NCI-H2107 (cell line): ENCODE measurements at regions not wholly inside any gene's neighbourhood (a gene's known extent, or its start where the extent isn't known, plus 50 kb on each side); places are given as distances from the start of the nearest gene placed in this dataset.

Source experiments
- DNase-seq: peaks from one replicate; lab custom pipeline; 2025; lab: John Stamatoyannopoulos, UW

- DNase-seq, result no peak
Observed at GRCh38 chr14:38517426-38517825, 261.5 kb upstream of the CLEC14A start.

DNA sequence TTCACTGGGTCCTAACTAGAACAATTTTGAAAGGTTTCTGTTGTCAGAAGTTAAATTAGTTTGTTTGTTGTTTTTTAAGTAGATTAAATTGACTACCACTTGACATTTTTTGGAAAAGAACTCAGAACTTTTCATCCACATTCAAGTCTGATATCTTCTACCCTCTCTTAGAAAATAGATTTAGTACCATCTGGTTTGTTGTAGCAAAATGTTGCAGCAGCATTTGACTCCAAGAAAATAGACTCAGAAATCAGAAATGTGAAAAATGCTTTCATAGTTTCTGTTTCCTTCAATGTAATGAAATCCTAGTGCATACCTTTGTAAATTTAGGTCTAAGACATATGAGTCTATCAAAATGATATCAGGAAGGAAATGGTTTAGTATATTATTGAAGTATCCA, 256.3 kb upstream of the CLEC14A start:
- DNase-seq, result no peak

DNA sequence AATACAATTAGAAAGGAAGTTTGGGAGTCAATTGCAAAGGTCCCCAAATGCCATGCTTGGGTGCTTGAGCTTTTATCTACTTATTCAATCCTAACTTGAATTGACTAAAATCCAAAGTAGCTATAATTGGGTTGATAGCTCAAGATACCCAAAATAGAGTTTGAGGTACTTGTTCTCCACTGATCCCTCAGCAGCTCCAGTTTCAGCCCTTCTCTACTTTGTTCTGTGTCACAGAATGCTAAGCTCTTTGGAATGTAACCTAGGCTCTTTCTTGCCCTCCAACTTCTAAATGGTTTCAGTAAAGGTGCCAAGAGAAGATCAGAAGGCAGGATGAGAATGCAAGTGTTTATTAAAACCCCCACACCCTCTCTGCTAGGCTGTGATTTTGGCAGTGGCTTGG, 251.4 kb upstream of the CLEC14A start:
- DNase-seq, result no peak

DNA sequence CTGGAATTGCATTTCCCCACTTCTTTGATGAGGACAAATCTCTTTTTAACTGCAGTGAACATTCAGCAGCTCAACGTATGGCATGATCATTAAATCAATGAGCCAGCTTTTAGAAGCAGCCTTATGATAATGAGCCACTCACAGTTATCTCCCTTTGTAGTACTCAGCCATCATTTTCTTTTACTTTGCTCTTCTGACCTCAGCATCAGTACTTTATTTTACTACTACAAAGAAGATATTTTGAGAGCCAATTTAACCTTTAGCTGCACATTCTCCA, 250.0 kb upstream of the CLEC14A start:
- no peak for DNase-seq

DNA sequence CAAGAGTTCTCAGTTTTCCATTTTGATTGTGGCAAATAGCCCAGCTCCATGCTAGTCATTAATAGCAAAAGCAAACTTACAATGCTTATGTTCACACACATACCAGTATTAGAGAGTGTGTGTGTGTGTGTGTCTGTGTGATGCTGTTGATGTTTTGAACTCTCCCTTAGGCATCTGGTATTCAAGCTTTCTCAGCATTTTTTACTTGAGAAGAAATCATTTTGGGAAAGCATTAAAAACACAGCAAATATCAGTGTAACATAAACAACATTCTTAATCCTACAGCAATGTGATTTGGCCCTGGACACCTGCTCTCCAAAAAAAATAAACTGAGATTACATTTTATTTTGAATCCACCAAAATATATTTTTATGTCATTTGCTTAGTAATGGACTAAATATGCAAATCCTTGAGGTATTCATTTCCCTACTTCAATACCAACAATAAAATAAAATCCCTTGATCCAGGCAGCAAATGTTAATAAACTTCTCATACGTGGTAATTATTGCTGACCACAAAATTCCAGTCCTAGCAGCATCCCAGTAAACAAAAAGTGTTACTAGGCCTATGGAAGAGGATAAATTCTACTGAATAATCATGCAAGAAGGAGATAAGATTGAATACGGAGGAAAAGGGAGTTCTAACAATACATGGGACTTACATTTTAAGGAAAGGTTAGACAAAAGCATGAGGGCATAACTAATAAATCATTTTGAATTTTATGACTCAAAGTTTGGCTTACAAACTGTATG, 249.5 kb upstream of the CLEC14A start:
- no peak for DNase-seq

- no peak for DNase-seq
Observed at GRCh38 chr14:38504175-38504574, 248.3 kb upstream of the CLEC14A start.

DNA sequence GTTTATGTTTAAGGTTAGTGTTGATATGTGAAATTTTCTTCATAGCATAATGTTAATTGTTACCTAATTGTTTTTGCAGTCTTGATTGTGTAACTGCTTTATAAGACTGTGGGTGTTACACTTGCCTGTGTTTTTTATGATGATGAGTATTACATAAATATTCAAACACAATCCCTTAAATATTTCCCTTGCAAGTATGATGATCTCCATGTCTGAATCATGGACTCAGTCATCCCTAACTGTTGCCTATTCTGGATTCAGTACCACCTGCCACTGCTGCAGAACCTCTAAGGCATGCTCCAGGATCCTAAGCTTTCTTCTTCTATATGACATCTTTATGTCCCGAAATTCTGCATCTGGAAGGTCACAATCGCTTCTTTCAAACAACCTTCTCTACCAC, 246.3 kb upstream of the CLEC14A start:
- DNase-seq, result no peak

- DNase-seq, result no peak
Observed at GRCh38 chr14:38500125-38500524, 244.2 kb upstream of the CLEC14A start.

DNA sequence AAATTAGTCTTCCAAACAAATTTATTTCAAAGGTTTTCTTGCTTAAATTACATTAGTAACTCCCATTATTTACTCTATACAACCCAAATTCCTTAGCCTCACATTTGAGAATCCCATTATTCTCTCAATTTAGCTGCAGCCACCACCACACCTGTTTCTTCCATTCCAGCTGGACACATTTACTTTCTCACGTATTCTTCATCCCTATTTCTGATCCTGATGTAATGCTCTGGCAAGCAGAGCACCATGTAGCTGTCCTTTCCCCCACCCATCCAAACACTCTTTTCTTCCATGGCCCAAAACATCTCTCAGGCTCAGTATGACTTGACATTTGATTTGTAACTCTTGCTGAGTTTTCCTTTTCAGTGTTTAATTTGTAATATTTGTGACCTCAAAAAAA, 240.2 kb upstream of the CLEC14A start:
- no peak for DNase-seq

- no peak for DNase-seq
Observed at GRCh38 chr14:38490273-38490672, 234.4 kb upstream of the CLEC14A start.

GRCh38 chr14:38485026-38485425, 229.1 kb upstream of the CLEC14A start:
- no peak for DNase-seq

DNA sequence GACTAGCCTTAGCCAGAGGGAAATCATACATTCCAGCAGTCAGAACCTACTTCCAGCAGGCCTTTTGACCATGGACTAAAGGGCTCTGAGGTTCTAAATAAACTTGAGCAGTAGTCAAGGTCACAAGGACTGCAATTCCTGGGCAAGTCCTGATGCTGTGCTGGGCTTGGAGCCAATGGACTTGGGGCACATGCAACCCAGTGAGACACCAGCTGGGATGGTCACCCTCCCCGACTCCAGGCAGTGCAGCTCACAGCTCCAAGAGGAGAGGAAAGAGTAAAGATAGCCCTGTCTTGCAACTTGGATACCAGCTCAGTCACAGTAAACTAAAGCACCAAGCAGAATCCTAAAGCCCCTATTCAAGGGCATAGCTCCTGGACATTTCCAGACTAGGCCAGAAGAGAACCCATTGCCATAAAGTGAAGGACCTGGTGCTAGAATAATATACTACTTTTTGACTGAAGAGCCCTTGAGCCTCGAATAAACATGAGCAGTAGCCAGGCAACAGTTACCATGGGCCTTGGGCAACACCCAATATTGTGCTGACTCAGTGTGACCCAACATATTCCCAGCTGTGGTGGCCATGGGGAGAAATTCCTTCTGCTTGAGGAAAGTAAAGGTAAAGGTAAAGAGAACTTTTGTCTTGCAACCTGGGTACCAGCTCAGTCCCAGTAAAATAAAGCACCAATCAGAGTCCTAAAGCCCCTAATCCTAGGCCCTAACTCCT, 226.2 kb upstream of the CLEC14A start:
- DNase-seq, result no peak

DNA sequence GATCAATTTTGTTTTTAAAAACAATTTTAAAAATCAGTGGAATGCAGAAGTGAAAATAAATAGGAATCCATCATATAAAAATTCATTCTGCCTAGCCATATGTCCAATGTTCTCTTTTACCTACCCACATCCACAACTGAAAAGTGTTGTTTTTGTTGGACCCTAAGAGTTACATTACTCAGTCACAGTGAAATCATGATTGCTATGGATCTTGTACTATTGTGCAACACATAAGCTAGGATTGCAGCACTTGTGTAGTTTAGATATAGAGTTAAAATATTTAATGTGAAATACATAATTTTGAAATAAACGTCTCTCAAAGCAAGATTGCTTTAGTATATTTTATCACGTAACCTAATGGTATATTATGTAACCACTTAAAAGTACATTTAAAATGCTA, 213.3 kb upstream of the CLEC14A start:
- DNase-seq, result no peak

GRCh38 chr14:38442208-38442607, 186.3 kb upstream of the CLEC14A start:
- no peak for DNase-seq

- no peak for DNase-seq
Observed at GRCh38 chr14:38432186-38432585, 176.3 kb upstream of the CLEC14A start.

GRCh38 chr14:38431156-38431555, 175.3 kb upstream of the CLEC14A start:
- DNase-seq, result no peak

DNA sequence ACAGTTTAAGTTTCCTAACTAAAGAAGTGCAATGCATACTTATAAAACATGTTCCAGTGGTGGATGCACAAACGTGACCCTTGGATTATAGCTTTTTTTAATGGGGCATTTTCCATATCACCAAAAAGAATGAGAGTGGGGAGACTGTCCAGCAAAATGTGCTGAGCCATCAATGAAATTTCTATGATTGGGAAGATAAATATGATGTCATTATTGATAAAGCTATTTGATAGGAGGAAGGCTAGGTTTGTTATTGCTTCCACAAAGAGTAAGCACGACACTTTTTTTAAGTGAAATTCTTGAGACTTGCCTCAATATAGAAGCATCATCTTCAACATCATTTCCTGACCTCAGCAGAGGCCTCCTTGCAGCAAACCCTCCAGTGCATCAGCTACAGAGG, 174.6 kb upstream of the CLEC14A start:
- no peak for DNase-seq

GRCh38 chr14:38425324-38425976, 169.6 kb upstream of the CLEC14A start:
- DNase-seq, result no peak

DNA sequence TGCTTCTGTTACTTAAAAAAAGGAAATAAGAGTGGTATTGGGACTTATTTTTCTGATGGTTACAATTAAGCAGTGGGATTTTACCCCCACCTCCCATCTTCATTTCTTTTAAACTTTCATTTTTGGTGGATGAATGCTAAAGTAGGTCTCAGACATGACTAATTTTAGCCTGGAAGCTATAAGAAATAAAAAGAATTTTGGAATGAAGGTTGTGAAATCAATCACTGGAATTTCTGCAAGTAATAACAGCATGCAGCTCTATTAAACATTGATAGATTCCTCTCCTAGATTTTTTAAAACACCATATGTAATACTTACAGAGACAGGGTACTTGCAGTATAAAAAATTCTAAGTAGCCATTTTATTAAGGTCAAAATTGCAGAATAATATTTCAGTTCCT, 164.2 kb upstream of the CLEC14A start:
- no peak for DNase-seq

DNA sequence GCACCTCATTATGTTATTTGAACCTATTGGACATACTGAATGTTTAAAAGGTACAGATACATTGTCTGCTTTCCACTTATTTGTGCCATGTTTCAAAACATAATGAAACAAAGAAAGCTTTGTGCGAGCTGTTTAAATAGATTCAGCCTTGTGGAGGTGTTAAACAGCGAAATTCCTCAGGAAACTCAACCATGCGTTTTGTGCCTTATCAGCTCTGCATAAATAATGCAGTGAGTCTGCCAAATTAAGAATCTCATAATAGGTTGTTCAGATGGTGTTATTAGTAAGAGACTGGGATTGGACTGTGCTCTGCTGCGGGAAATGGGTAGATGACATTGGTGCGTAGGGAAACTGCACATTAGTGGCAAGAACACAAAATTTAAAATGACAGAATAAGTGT, 163.7 kb upstream of the CLEC14A start:
- DNase-seq, result no peak

GRCh38 chr14:38412654-38413053, 156.8 kb upstream of the CLEC14A start:
- no peak for DNase-seq

DNA sequence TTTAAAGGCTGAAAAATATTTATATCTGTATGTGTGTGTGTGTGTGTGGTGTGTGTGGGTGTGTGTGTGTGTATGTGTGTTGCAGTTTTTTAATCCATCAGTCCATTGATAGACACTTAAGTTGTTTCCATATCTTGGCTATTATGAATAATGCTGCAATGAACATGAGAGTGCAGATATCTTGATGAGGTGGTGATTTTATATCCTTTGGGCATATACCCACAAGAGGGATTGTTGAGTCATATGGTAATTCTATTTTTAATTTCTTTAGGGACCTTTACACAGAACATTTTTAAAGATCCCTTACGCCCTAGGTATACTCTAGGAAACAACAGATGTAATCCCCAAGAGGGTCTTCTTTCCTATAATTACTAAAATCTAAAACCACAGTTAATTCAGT, 154.5 kb upstream of the CLEC14A start:
- DNase-seq, result no peak

DNA sequence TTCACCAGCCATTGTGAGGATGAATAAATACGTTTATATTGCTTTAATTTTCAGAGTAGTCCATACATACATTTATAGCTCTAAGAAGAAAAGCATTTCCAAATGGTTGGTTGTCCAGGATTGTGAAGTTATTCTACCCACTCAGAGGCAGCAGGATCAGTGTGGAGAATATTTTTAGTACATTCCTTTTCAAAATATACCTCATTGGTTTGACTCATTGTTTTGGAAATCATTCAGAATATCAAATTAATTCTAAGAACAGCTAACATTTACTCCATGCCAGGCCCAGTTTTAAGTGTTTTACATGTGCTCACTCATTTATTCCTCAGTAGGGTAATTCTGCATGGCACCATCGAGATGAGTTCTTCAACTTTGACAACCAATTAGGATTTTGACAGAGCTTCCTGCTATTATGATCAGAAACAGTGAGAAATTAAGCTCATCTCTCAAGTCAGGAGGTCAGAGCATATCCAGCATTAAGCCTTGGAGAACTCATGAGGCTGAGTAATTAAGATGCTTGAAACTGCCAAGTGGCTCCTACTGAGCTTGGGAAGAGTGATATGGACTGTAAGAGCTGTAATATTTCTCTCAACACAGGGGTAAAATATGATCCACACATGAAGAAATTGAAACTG, 153.3 kb upstream of the CLEC14A start:
- no peak for DNase-seq
